Heart left ventricle (tissue), 13 donors: ENCODE measurements at regions not wholly inside any gene's neighbourhood (a gene's known extent, or its start where the extent isn't known, plus 50 kb on each side); places are given as distances from the start of the nearest gene placed in this dataset.

Experiments used
- CTCF ChIP-seq, 12 donors: fragments of 200-600 bp; sonication (generic) in 4 of 12; IDR thresholded peaks; one replicate each; pipeline versions ENCODE4 v1.5.0 to v1.8.0; 2018 to 2022; ENCODE audit warnings: antibody characterized with exemption in 12 of 12, mild to moderate bottlenecking in 5 of 12
- POLR2A ChIP-seq, 2 donors: fragments of 450-650 bp; IDR thresholded peaks; one replicate each; pipeline ENCODE4 v1.6.1; 2017; ENCODE audit warnings: antibody characterized with exemption in 2 of 2, mild to moderate bottlenecking in 2 of 2, moderate library complexity in 2 of 2
- donor health status: ischemic (EF 13 %, LVEDD 7.1; RV severe dilation, severe dysfunction).
- donor health status: DM: no; HTN: yes; CAD: no.
- donor health status: DM: no; HTN: no; CAD: no.
- donor health status: ischemic (EF 25% LVEDD 6.9; RV normal size, moderate dysfunction).
- donor health status: ischemic (EF 25% LVEDD 5.7; RV mildly dilated, moderate dysfunction).
- donor health status: ischemic (EF 35%, LVEDD 5.7; RV mildly dilated, moderate dysfunction).
- donor health status: nonischemic (EF 11% LVEDD 7.7; RV severe dilation, severe dysfunction).
- donor health status: DM: yes; HTN: yes; CAD: no.
- donor health status: PGD.
- donor health status: ischemic (EF 29% LVEDD 5.4; RV normal size, mild dysfunction).
- donor health status: nonischemic (EF 23%, LVEDD 6.1; RV moderate dilation, normal function).

GRCh38 chr10:8691498-8692017 is 637.1 kb downstream of the GATA3 start:
- no peak for TF ChIP-seq CTCF (IDR thresholded peaks at IDR 0.05)
- no peak for TF ChIP-seq POLR2A (IDR thresholded peaks at IDR 0.05)
